ENCODE measurements at regions not wholly inside any gene's neighbourhood (a gene's known extent, or its start where the extent isn't known, plus 50 kb on each side); places are given as distances from the start of the nearest gene placed in this dataset.

GRCh38 chr14:81633496-81633895 is 99.8 kb upstream of the SEL1L start:
- TF ChIP-seq CTCF (IDR thresholded peaks at IDR 0.05; ENCODE audit: borderline replicate concordance, extremely low read depth, insufficient read depth), result no peak
- FAIRE-seq, result no peak

GRCh38 chr14:81637639-81638038 is 104.0 kb upstream of the SEL1L start:
- DNase-seq, result no peak
- Histone ChIP-seq H3K27me3 (ENCODE audit: control insufficient read depth, insufficient read depth, low read length) (no peaks in the 10 kb centered on the region), H3K27ac (ENCODE audit: low read depth in 2 of 2, low read length in 2 of 2) (no peak overlapping the region), H3K4me1 (ENCODE audit: control insufficient read depth in 2 of 3, insufficient read depth in 2 of 3, low read depth in 1 of 3, low read length in 3 of 3) (no peaks in the 10 kb centered on the region), H3K36me3 (ENCODE audit: control insufficient read depth in 2 of 3, insufficient read depth in 3 of 3, low read length in 3 of 3) (no peaks in the 10 kb centered on the region), H3K9ac (ENCODE audit: low read length in 3 of 3) (no peak overlapping the region), H3K9me3 (ENCODE audit: control insufficient read depth in 2 of 3, insufficient read depth in 1 of 3, low read length in 3 of 3) (no peaks in the 10 kb centered on the region), H3K4me3 (ENCODE audit: low read length in 3 of 3) (no peak overlapping the region)
- intact Hi-C loops (cut with DNase I), result no loop called here
- no peak for FAIRE-seq
- no peak for TF ChIP-seq CTCF (IDR thresholded peaks at IDR 0.05; ENCODE audit: borderline replicate concordance, extremely low read depth, insufficient read depth)

More at GRCh38 chr14:81633496-81633895, 99.8 kb upstream of the SEL1L start:
- no peaks in the 10 kb centered on the region for H3K36me3 ChIP-seq (ENCODE audit: control insufficient read depth in 2 of 3, insufficient read depth in 3 of 3, low read length in 3 of 3)
- H3K4me3 ChIP-seq (ENCODE audit: low read length in 3 of 3), result no peak overlapping the region
- intact Hi-C loops (cut with DNase I), result no loop called here
- H3K4me1 ChIP-seq (ENCODE audit: control insufficient read depth in 2 of 3, insufficient read depth in 2 of 3, low read depth in 1 of 3, low read length in 3 of 3), result no peaks in the 10 kb centered on the region
- H3K9ac ChIP-seq (ENCODE audit: low read length in 3 of 3), result no peak overlapping the region
- H3K27me3 ChIP-seq (ENCODE audit: control insufficient read depth, insufficient read depth, low read length), result no peaks in the 10 kb centered on the region
- no peak for DNase-seq
- no peak overlapping the region for H3K27ac ChIP-seq (ENCODE audit: low read depth in 2 of 2, low read length in 2 of 2)
- no peaks in the 10 kb centered on the region for H3K9me3 ChIP-seq (ENCODE audit: control insufficient read depth in 2 of 3, insufficient read depth in 1 of 3, low read length in 3 of 3)

- H3K36me3 ChIP-seq (ENCODE audit: control insufficient read depth in 2 of 3, insufficient read depth in 3 of 3, low read length in 3 of 3), result no peaks in the 10 kb centered on the region
- H3K4me3 ChIP-seq (ENCODE audit: low read length in 3 of 3), result no peak overlapping the region
- no peaks in the 10 kb centered on the region for H3K4me1 ChIP-seq (ENCODE audit: control insufficient read depth in 2 of 3, insufficient read depth in 2 of 3, low read depth in 1 of 3, low read length in 3 of 3)
- intact Hi-C loops (cut with DNase I), result no loop called here
- no peak for FAIRE-seq
- no peak overlapping the region for H3K27ac ChIP-seq (ENCODE audit: low read depth in 2 of 2, low read length in 2 of 2)
- DNase-seq, result peak in 1 of 5 donors; percentile 9
- H3K27me3 ChIP-seq (ENCODE audit: control insufficient read depth, insufficient read depth, low read length), result no peaks in the 10 kb centered on the region
- no peak overlapping the region for H3K9ac ChIP-seq (ENCODE audit: low read length in 3 of 3)
- H3K9me3 ChIP-seq (ENCODE audit: control insufficient read depth in 2 of 3, insufficient read depth in 1 of 3, low read length in 3 of 3), result no peaks in the 10 kb centered on the region
- TF ChIP-seq CTCF (IDR thresholded peaks at IDR 0.05; ENCODE audit: borderline replicate concordance, extremely low read depth, insufficient read depth), result no peak
These were observed 105.1 kb upstream of the SEL1L start for GRCh38 chr14:81638656-81639280.

GRCh38 chr14:81653626-81654025 is 120.0 kb upstream of the SEL1L start:
- no peaks in the 10 kb centered on the region for H3K27me3 ChIP-seq (ENCODE audit: control insufficient read depth, insufficient read depth, low read length)
- no peak overlapping the region for H3K4me3 ChIP-seq (ENCODE audit: low read length in 3 of 3)
- H3K36me3 ChIP-seq (ENCODE audit: control insufficient read depth in 2 of 3, insufficient read depth in 3 of 3, low read length in 3 of 3), result no peaks in the 10 kb centered on the region
- intact Hi-C loops (cut with DNase I), result no loop called here
- no peaks in the 10 kb centered on the region for H3K9me3 ChIP-seq (ENCODE audit: control insufficient read depth in 2 of 3, insufficient read depth in 1 of 3, low read length in 3 of 3)
- no peak overlapping the region for H3K9ac ChIP-seq (ENCODE audit: low read length in 3 of 3)
- no peak for TF ChIP-seq CTCF (IDR thresholded peaks at IDR 0.05; ENCODE audit: borderline replicate concordance, extremely low read depth, insufficient read depth)
- FAIRE-seq (no peak), DNase-seq (no peak)
- H3K4me1 ChIP-seq (ENCODE audit: control insufficient read depth in 2 of 3, insufficient read depth in 2 of 3, low read depth in 1 of 3, low read length in 3 of 3), result peaks cover 0 to 9% (median 0%) of the 10 kb centered on the region in 3 donors
- no peak overlapping the region for H3K27ac ChIP-seq (ENCODE audit: low read depth in 2 of 2, low read length in 2 of 2)

All from kidney (tissue), 13 donors.